C4-2B (cell line): ENCODE measurements at regions not wholly inside any gene's neighbourhood (a gene's known extent, or its start where the extent isn't known, plus 50 kb on each side); places are given as distances from the start of the nearest gene placed in this dataset.

Source experiments
- ZFX ChIP-seq: fragments of 450-650 bp; IDR thresholded peaks from 2 replicates; pipeline ENCODE4 v1.6.1; 2017
- TF ChIP-seq, protein P1 (sequence below): fragments of 450-650 bp; conservative IDR thresholded peaks from 2 replicates; pipeline ENCODE4 v1.5.1; 2017; ENCODE audit warnings: mild to moderate bottlenecking

- TF ChIP-seq, protein P1, sequence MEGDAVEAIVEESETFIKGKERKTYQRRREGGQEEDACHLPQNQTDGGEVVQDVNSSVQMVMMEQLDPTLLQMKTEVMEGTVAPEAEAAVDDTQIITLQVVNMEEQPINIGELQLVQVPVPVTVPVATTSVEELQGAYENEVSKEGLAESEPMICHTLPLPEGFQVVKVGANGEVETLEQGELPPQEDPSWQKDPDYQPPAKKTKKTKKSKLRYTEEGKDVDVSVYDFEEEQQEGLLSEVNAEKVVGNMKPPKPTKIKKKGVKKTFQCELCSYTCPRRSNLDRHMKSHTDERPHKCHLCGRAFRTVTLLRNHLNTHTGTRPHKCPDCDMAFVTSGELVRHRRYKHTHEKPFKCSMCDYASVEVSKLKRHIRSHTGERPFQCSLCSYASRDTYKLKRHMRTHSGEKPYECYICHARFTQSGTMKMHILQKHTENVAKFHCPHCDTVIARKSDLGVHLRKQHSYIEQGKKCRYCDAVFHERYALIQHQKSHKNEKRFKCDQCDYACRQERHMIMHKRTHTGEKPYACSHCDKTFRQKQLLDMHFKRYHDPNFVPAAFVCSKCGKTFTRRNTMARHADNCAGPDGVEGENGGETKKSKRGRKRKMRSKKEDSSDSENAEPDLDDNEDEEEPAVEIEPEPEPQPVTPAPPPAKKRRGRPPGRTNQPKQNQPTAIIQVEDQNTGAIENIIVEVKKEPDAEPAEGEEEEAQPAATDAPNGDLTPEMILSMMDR, result no peak
- TF ChIP-seq ZFX, result no peak
These were observed 74.0 kb upstream of the VWDE start for GRCh38 chr7:12477620-12478019.
